ENCODE measurements at regions not wholly inside any gene's neighbourhood (a gene's known extent, or its start where the extent isn't known, plus 50 kb on each side); places are given as distances from the start of the nearest gene placed in this dataset.

DNA sequence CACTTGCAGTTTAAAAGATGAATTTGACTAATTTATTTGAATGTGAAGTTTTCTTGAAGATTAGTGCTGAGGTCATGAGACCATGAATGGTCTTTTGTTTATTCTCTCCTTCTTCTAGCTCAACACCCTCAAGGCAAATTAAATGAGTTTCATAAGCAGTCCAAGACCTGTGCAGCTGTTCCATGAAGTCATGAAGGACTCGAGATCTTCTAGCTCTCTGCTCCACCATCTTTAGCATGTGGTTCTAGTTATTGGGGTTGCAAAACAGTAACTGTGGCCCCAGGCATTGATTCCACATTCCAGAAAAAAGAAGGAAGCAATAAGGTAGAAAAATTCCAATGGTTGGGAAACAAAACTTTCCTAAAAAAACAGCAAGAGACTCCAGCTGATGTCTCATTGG, 84.2 kb upstream of the HS3ST1 start (continued):
- TF ChIP-seq, protein P1, sequence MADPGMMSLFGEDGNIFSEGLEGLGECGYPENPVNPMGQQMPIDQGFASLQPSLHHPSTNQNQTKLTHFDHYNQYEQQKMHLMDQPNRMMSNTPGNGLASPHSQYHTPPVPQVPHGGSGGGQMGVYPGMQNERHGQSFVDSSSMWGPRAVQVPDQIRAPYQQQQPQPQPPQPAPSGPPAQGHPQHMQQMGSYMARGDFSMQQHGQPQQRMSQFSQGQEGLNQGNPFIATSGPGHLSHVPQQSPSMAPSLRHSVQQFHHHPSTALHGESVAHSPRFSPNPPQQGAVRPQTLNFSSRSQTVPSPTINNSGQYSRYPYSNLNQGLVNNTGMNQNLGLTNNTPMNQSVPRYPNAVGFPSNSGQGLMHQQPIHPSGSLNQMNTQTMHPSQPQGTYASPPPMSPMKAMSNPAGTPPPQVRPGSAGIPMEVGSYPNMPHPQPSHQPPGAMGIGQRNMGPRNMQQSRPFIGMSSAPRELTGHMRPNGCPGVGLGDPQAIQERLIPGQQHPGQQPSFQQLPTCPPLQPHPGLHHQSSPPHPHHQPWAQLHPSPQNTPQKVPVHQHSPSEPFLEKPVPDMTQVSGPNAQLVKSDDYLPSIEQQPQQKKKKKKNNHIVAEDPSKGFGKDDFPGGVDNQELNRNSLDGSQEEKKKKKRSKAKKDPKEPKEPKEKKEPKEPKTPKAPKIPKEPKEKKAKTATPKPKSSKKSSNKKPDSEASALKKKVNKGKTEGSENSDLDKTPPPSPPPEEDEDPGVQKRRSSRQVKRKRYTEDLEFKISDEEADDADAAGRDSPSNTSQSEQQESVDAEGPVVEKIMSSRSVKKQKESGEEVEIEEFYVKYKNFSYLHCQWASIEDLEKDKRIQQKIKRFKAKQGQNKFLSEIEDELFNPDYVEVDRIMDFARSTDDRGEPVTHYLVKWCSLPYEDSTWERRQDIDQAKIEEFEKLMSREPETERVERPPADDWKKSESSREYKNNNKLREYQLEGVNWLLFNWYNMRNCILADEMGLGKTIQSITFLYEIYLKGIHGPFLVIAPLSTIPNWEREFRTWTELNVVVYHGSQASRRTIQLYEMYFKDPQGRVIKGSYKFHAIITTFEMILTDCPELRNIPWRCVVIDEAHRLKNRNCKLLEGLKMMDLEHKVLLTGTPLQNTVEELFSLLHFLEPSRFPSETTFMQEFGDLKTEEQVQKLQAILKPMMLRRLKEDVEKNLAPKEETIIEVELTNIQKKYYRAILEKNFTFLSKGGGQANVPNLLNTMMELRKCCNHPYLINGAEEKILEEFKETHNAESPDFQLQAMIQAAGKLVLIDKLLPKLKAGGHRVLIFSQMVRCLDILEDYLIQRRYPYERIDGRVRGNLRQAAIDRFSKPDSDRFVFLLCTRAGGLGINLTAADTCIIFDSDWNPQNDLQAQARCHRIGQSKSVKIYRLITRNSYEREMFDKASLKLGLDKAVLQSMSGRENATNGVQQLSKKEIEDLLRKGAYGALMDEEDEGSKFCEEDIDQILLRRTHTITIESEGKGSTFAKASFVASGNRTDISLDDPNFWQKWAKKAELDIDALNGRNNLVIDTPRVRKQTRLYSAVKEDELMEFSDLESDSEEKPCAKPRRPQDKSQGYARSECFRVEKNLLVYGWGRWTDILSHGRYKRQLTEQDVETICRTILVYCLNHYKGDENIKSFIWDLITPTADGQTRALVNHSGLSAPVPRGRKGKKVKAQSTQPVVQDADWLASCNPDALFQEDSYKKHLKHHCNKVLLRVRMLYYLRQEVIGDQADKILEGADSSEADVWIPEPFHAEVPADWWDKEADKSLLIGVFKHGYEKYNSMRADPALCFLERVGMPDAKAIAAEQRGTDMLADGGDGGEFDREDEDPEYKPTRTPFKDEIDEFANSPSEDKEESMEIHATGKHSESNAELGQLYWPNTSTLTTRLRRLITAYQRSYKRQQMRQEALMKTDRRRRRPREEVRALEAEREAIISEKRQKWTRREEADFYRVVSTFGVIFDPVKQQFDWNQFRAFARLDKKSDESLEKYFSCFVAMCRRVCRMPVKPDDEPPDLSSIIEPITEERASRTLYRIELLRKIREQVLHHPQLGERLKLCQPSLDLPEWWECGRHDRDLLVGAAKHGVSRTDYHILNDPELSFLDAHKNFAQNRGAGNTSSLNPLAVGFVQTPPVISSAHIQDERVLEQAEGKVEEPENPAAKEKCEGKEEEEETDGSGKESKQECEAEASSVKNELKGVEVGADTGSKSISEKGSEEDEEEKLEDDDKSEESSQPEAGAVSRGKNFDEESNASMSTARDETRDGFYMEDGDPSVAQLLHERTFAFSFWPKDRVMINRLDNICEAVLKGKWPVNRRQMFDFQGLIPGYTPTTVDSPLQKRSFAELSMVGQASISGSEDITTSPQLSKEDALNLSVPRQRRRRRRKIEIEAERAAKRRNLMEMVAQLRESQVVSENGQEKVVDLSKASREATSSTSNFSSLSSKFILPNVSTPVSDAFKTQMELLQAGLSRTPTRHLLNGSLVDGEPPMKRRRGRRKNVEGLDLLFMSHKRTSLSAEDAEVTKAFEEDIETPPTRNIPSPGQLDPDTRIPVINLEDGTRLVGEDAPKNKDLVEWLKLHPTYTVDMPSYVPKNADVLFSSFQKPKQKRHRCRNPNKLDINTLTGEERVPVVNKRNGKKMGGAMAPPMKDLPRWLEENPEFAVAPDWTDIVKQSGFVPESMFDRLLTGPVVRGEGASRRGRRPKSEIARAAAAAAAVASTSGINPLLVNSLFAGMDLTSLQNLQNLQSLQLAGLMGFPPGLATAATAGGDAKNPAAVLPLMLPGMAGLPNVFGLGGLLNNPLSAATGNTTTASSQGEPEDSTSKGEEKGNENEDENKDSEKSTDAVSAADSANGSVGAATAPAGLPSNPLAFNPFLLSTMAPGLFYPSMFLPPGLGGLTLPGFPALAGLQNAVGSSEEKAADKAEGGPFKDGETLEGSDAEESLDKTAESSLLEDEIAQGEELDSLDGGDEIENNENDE (IDR thresholded peaks at IDR 0.05; ENCODE audit: low read depth, low read length) = no peak
- TF ChIP-seq POLR2AphosphoS5 (IDR thresholded peaks at IDR 0.05; ENCODE audit: control insufficient read depth, insufficient read depth, low read depth, low read length) (no peak), ZBTB7A (IDR thresholded peaks at IDR 0.05; ENCODE audit: borderline replicate concordance, control insufficient read depth, low read depth, low read length) (no peak)
- TF ChIP-seq, protein P2, sequence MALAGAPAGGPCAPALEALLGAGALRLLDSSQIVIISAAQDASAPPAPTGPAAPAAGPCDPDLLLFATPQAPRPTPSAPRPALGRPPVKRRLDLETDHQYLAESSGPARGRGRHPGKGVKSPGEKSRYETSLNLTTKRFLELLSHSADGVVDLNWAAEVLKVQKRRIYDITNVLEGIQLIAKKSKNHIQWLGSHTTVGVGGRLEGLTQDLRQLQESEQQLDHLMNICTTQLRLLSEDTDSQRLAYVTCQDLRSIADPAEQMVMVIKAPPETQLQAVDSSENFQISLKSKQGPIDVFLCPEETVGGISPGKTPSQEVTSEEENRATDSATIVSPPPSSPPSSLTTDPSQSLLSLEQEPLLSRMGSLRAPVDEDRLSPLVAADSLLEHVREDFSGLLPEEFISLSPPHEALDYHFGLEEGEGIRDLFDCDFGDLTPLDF (CRISPR knock-in tag; IDR thresholded peaks at IDR 0.05) = no peak

Measured in K562 (cell line).